A549 (cell line): ENCODE measurements at regions not wholly inside any gene's neighbourhood (a gene's known extent, or its start where the extent isn't known, plus 50 kb on each side); places are given as distances from the start of the nearest gene placed in this dataset.
"Not testable (repeated sequence)": the region's sequence is repeated elsewhere in the genome, so short reads cannot be mapped to it uniquely, and the experiment has no call there.

ENCODE experiments used
- ATAC-seq, 2 experiments: fragments of 200-7000 bp in 1 of 2; fragments of >200 bp in 1 of 2; cut with Nextera tagmentation in 1 of 2; cut with Tn5 transposase in 1 of 2; 3 replicates each; pipeline versions ENCODE4 v1.8.0 to v1.9.1; 2018 to 2020; ENCODE audit warnings: mild to moderate bottlenecking in 1 of 2, moderate library complexity in 1 of 2
- CTCF ChIA-PET: fragments of 300-600 bp; sonication (Branson Sonifier 250); formaldehyde crosslinking; extraction: SDS; loops from one replicate; lab custom pipeline; 2021; ENCODE audit warnings: antibody characterized with exemption, inconsistent platforms; lab: Yijun Ruan, JAX
- POLR2A ChIA-PET: fragments of 350-600 bp; formaldehyde crosslinking; extraction: SDS; loops from one replicate; lab custom pipeline; 2021; ENCODE audit warnings: antibody characterized with exemption, inconsistent platforms; lab: Yijun Ruan, JAX
- DNase-seq, 2 experiments: peaks; one replicate each; pipeline versions ENCODE4 v3.0.0 to v3.0.0-alpha.2; 2011 to 2016; ENCODE audit warnings: low read depth in 1 of 2, low spot score in 1 of 2
- FAIRE-seq: peaks from 2 replicates; lab custom pipeline; 2011; peaks lifted over from hg19 to GRCh38; lab: Jason Lieb, UNC
- H3K27ac ChIP-seq, 2 experiments: fragments of >200 bp; sonication (Bioruptor Twin); formaldehyde crosslinking; 3 replicates each; pipeline ENCODE4 v1.5.1; 2016 to 2017
- H3K4me1 ChIP-seq: fragments of >200 bp; sonication (Bioruptor Twin); formaldehyde crosslinking; 3 replicates; pipeline ENCODE4 v1.6.1; 2016
- H3K4me2 ChIP-seq: fragments of >200 bp; sonication (Bioruptor Twin); formaldehyde crosslinking; 3 replicates; pipeline ENCODE4 v1.6.1; 2016
- H3K4me3 ChIP-seq: fragments of >200 bp; sonication (Bioruptor Twin); formaldehyde crosslinking; 3 replicates; pipeline ENCODE4 v1.5.1; 2016
- H3K9me3 ChIP-seq: fragments of >200 bp; sonication (Bioruptor Twin); formaldehyde crosslinking; 3 replicates; pipeline ENCODE4 v1.6.1; 2016
- CBX8 ChIP-seq: fragments of 200-600 bp; sonication (generic); IDR thresholded peaks from 2 replicates; pipeline ENCODE4 v1.6.1; 2016
- EHF ChIP-seq: fragments of 250-450 bp; sonication (Bioruptor Pico); IDR thresholded peaks from 2 replicates; pipeline ENCODE4 v1.5.0; 2020; ENCODE audit warnings: mild to moderate bottlenecking
- EHMT2 ChIP-seq: fragments of 200-600 bp; sonication (generic); IDR thresholded peaks from 2 replicates; pipeline ENCODE4 v1.6.1; 2016; ENCODE audit warnings: antibody characterized with exemption, low read depth, mild to moderate bottlenecking, moderate library complexity
- ESRRA ChIP-seq: fragments of 150-350 bp; IDR thresholded peaks from 2 replicates; pipeline ENCODE4 v1.6.1; 2014; ENCODE audit warnings: mild to moderate bottlenecking, low read length, borderline replicate concordance
- FOSL2 ChIP-seq, 2 experiments: fragments of 450-650 bp in 1 of 2; fragments of >200 bp in 1 of 2; sonication (Bioruptor Twin) in 1 of 2; formaldehyde crosslinking; IDR thresholded peaks; 2 replicates each; pipeline versions ENCODE4 v1.5.0 to v1.6.1; 2016 to 2020; ENCODE audit warnings: mild to moderate bottlenecking in 1 of 2, moderate library complexity in 1 of 2
- FOXS1 ChIP-seq: fragments of 250-450 bp; sonication (Bioruptor Pico); IDR thresholded peaks from 2 replicates; pipeline ENCODE4 v1.5.0; 2020; ENCODE audit warnings: mild to moderate bottlenecking, moderate library complexity
- HDAC2 ChIP-seq: fragments of 200-600 bp; sonication (generic); IDR thresholded peaks from 2 replicates; pipeline ENCODE4 v1.6.1; 2016
- MYC ChIP-seq: IDR thresholded peaks from 2 replicates; pipeline ENCODE4 v1.6.1; 2012; ENCODE audit warnings: mild to moderate bottlenecking, inconsistent platforms, low read length, improper control_type of control experiment, borderline replicate concordance
- NPAS2 ChIP-seq: fragments of 250-450 bp; sonication (Bioruptor Pico); IDR thresholded peaks from 2 replicates; pipeline ENCODE4 v1.8.0; 2022; ENCODE audit warnings: mild to moderate bottlenecking, moderate library complexity, borderline replicate concordance
- NR3C1 ChIP-seq: fragments of >200 bp; sonication (Bioruptor Twin); formaldehyde crosslinking; IDR thresholded peaks from 3 replicates; pipeline ENCODE4 v1.6.1; 2017
- RCOR1 ChIP-seq: fragments of 150-350 bp; IDR thresholded peaks from 2 replicates; pipeline ENCODE4 v1.6.1; 2014; ENCODE audit warnings: antibody characterized with exemption, low read length, low read depth
- RNF2 ChIP-seq: fragments of 200-600 bp; sonication (generic); IDR thresholded peaks from 2 replicates; pipeline ENCODE4 v1.6.1; 2016; ENCODE audit warnings: low read depth, mild to moderate bottlenecking, antibody characterized with exemption, moderate library complexity, borderline replicate concordance
- SREBF2 ChIP-seq: fragments of 450-650 bp; IDR thresholded peaks from 2 replicates; pipeline ENCODE4 v1.6.1; 2014; ENCODE audit warnings: mild to moderate bottlenecking, moderate library complexity
- ZC3H11A ChIP-seq: fragments of 450-650 bp; IDR thresholded peaks from 2 replicates; pipeline ENCODE4 v1.6.1; 2014; ENCODE audit warnings: antibody characterized with exemption, mild to moderate bottlenecking
- ZSCAN20 ChIP-seq: fragments of 250-450 bp; sonication (Bioruptor Pico); IDR thresholded peaks from 2 replicates; pipeline ENCODE4 v1.8.0; 2022; ENCODE audit warnings: mild to moderate bottlenecking, moderate library complexity
- WGBS: methylation state at CpG from one replicate; pipeline ENCODE4 v1.1.6; 2017; ENCODE audit errors: missing lambda C conversion rate; 5-methylcytosine and 5-hydroxymethylcytosine counted together
- TF ChIP-seq, protein P1 (sequence below): fragments of 250-450 bp; sonication (Bioruptor Pico); IDR thresholded peaks from 2 replicates; pipeline ENCODE4 v1.5.0; 2020; ENCODE audit warnings: low read depth, mild to moderate bottlenecking, moderate library complexity
- TF ChIP-seq, protein P2 (sequence below): fragments of 250-450 bp; sonication (Bioruptor Pico); IDR thresholded peaks from 2 replicates; pipeline ENCODE4 v1.5.0; 2021; ENCODE audit warnings: mild to moderate bottlenecking, moderate library complexity, borderline replicate concordance
- TF ChIP-seq, protein P3 (sequence below): fragments of 200-600 bp; sonication (generic); IDR thresholded peaks from 2 replicates; pipeline ENCODE4 v1.6.1; 2016; ENCODE audit warnings: antibody characterized with exemption, mild to moderate bottlenecking, moderate library complexity
- TF ChIP-seq, protein P4 (sequence below): fragments of 450-650 bp; IDR thresholded peaks from 2 replicates; pipeline ENCODE4 v1.6.1; 2014; ENCODE audit warnings: antibody characterized with exemption

DNA sequence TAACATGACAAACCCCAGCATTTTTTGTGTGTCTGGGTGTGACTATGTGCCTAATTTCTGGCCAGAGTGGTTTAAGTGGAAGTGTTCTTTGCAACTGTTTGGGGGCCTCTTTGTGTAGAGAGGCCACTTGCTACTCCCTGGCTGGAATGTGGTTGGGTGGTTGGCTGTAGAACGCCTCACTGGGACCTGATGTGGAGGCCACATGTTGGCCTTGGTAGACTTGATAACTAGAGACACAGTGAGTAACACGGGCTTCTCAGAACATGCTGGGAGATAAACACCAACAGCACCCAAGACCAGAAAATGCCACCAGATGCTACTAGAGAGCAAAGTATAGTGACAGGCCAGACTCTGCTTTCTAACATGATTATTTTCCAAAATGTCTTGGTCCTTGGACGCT lies 111.2 kb upstream of the ZFP64 start:
- DNase-seq (no peak), FAIRE-seq (no peak), ATAC-seq (no peak)
- Histone ChIP-seq H3K4me1 (no peaks in the 10 kb centered on the region), H3K9me3 (no peaks in the 10 kb centered on the region), H3K4me2 (no peak overlapping the region), H3K4me3 (no peak overlapping the region), H3K27ac (no peak overlapping the region)
- ChIA-PET POLR2A (no interaction called here), CTCF (no interaction called here)
- 11% methylated on average over 3 of the region's 3 CpGs for WGBS
- TF ChIP-seq MYC (no peak), NR3C1 (no peak), NPAS2 (CRISPR knock-in tag) (no peak), ZSCAN20 (CRISPR knock-in tag) (no peak), RCOR1 (no peak), HDAC2 (no peak), EHMT2 (no peak), ESRRA (no peak), SREBF2 (no peak), FOXS1 (no peak), RNF2 (no peak), CBX8 (no peak), ZC3H11A (no peak)
- TF ChIP-seq, protein P1, sequence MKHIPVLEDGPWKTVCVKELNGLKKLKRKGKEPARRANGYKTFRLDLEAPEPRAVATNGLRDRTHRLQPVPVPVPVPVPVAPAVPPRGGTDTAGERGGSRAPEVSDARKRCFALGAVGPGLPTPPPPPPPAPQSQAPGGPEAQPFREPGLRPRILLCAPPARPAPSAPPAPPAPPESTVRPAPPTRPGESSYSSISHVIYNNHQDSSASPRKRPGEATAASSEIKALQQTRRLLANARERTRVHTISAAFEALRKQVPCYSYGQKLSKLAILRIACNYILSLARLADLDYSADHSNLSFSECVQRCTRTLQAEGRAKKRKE (CRISPR knock-in tag) = no peak
- TF ChIP-seq, protein P2, sequence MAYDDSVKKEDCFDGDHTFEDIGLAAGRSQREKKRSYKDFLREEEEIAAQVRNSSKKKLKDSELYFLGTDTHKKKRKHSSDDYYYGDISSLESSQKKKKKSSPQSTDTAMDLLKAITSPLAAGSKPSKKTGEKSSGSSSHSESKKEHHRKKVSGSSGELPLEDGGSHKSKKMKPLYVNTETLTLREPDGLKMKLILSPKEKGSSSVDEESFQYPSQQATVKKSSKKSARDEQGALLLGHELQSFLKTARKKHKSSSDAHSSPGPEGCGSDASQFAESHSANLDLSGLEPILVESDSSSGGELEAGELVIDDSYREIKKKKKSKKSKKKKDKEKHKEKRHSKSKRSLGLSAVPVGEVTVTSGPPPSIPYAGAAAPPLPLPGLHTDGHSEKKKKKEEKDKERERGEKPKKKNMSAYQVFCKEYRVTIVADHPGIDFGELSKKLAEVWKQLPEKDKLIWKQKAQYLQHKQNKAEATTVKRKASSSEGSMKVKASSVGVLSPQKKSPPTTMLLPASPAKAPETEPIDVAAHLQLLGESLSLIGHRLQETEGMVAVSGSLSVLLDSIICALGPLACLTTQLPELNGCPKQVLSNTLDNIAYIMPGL (CRISPR knock-in tag) = no peak
- TF ChIP-seq, protein P3, sequence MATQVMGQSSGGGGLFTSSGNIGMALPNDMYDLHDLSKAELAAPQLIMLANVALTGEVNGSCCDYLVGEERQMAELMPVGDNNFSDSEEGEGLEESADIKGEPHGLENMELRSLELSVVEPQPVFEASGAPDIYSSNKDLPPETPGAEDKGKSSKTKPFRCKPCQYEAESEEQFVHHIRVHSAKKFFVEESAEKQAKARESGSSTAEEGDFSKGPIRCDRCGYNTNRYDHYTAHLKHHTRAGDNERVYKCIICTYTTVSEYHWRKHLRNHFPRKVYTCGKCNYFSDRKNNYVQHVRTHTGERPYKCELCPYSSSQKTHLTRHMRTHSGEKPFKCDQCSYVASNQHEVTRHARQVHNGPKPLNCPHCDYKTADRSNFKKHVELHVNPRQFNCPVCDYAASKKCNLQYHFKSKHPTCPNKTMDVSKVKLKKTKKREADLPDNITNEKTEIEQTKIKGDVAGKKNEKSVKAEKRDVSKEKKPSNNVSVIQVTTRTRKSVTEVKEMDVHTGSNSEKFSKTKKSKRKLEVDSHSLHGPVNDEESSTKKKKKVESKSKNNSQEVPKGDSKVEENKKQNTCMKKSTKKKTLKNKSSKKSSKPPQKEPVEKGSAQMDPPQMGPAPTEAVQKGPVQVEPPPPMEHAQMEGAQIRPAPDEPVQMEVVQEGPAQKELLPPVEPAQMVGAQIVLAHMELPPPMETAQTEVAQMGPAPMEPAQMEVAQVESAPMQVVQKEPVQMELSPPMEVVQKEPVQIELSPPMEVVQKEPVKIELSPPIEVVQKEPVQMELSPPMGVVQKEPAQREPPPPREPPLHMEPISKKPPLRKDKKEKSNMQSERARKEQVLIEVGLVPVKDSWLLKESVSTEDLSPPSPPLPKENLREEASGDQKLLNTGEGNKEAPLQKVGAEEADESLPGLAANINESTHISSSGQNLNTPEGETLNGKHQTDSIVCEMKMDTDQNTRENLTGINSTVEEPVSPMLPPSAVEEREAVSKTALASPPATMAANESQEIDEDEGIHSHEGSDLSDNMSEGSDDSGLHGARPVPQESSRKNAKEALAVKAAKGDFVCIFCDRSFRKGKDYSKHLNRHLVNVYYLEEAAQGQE = no peak

DNA sequence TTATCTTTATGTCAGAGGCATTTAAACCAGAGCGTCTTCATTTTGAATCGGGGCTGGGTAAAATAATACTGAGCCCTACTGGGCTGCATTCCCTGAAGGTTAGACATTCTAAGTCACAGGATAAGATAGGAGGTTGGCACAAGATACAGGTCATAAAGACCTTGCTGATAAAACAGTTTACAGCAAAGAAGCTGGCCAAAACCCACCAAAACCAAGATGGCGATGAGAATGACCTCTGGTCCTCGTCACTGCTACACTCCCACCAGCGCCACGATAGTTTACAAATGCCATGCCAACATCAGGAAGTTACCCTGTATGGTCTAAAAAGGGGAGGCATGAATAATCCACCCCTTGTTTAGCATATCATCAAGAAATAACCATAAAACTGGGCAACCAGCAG lies 110.5 kb upstream of the ZFP64 start:
- H3K27ac ChIP-seq, POLR2A ChIA-PET: not testable (repeated sequence)
- CTCF ChIA-PET = interaction anchor here (1.3 kb wide), 1 partner anchor 15 kb away, joined by 5 read pairs; no protein-coding TSS in a partner anchor

GRCh38 chr20:52295556-52295955 lies 104.0 kb upstream of the ZFP64 start:
- no peak for ATAC-seq
- CTCF ChIA-PET = interaction anchor here (5.0 kb wide), 1 partner anchor 17 kb away, joined by 34 read pairs; no protein-coding TSS in a partner anchor
- no peaks in the 10 kb centered on the region for H3K4me1 ChIP-seq
- TF ChIP-seq EHF (CRISPR knock-in tag) = no peak
- TF ChIP-seq, protein P4, sequence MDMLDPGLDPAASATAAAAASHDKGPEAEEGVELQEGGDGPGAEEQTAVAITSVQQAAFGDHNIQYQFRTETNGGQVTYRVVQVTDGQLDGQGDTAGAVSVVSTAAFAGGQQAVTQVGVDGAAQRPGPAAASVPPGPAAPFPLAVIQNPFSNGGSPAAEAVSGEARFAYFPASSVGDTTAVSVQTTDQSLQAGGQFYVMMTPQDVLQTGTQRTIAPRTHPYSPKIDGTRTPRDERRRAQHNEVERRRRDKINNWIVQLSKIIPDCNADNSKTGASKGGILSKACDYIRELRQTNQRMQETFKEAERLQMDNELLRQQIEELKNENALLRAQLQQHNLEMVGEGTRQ = no peak
- TF ChIP-seq FOSL2 (IDR thresholded peaks at IDR 0.05) = no peak
- TF ChIP-seq FOSL2 (CRISPR knock-in tag; IDR thresholded peaks at IDR 0.05) = 0 out of 2 replicates have a peak, but pooled peaks have one; percentile 11
- no peak overlapping the region for H3K4me2 ChIP-seq
- H3K9me3 ChIP-seq = peaks cover 4% of the 10 kb centered on the region; the same call in 1 of the 3 replicates
- H3K27ac ChIP-seq = no peak overlapping the region
- DNase-seq = no peak
- POLR2A ChIA-PET = no interaction called here
- FAIRE-seq = no peak
- WGBS = 2% methylated on average over 7 of the region's 7 CpGs
- no peak overlapping the region for H3K4me3 ChIP-seq

More for the DNA sequence above, 110.5 kb upstream of the ZFP64 start:
- not testable (repeated sequence) for H3K4me1 ChIP-seq, H3K9me3 ChIP-seq, DNase-seq, H3K4me3 ChIP-seq, FAIRE-seq, ATAC-seq, H3K4me2 ChIP-seq
- WGBS = 72% methylated on average over 6 of the region's 6 CpGs
